B cell (primary cell): ENCODE measurements at regions not wholly inside any gene's neighbourhood (a gene's known extent, or its start where the extent isn't known, plus 50 kb on each side); places are given as distances from the start of the nearest gene placed in this dataset.

Experiments
- ATAC-seq: fragments of 200-7000 bp; cut with Tn5 transposase; one replicate; pipeline ENCODE4 v1.10.0; 2021; ENCODE audit warnings: low read depth, mild to moderate bottlenecking, moderate number of reproducible peaks, moderate library complexity
- CTCF ChIA-PET: fragments of 350-600 bp; sonication (Branson Sonifier 250); formaldehyde crosslinking; loops from one replicate; lab custom pipeline; 2021; ENCODE audit warnings: antibody characterized with exemption, inconsistent platforms; lab: Charles Lee
- POLR2A ChIA-PET: fragments of 350-600 bp; sonication (Branson Sonifier 250); formaldehyde crosslinking; loops from one replicate; lab custom pipeline; 2021; ENCODE audit warnings: antibody characterized with exemption; lab: Charles Lee
- DNase-seq: peaks from one replicate; pipeline ENCODE4 v3.0.0; 2013
- H2AFZ ChIP-seq: 2 replicates; pipeline ENCODE4 v1.6.1; 2012; ENCODE audit warnings: mild to moderate bottlenecking, low read depth, low read length; ENCODE audit not compliant: insufficient read depth, poor library complexity, severe bottlenecking
- H3K27ac ChIP-seq, 2 donors: 1 replicate in 1 of 2; 2 replicates in 1 of 2; pipeline ENCODE4 v1.5.1; 2012 to 2013; ENCODE audit warnings: low read length in 2 of 2, mild to moderate bottlenecking in 2 of 2, moderate library complexity in 1 of 2
- H3K27me3 ChIP-seq, 4 experiments: fragments of 200-600 bp in 1 of 4; sonication (generic) in 1 of 4; replicated peaks in 1 of 4; 1 replicate in 2 of 4; 2 replicates in 2 of 4; pipeline versions ENCODE4 v1.6.1 to v1.7.0; 2013 to 2016; ENCODE audit warnings: low read length in 3 of 4, mild to moderate bottlenecking in 2 of 4, mixed read lengths in 1 of 4, moderate library complexity in 1 of 4; ENCODE audit not compliant: insufficient read depth in 4 of 4, control insufficient read depth in 3 of 4; ENCODE audit errors: control extremely low read depth in 1 of 4
- H3K36me3 ChIP-seq, 2 experiments: replicated peaks in 1 of 2; 1 replicate in 1 of 2; 2 replicates in 1 of 2; pipeline versions ENCODE4 v1.6.1 to v1.7.1; 2013; ENCODE audit warnings: low read length in 1 of 2; ENCODE audit not compliant: insufficient read depth in 2 of 2, control insufficient read depth in 1 of 2; ENCODE audit errors: control extremely low read depth in 1 of 2, extremely low read depth in 1 of 2
- H3K4me1 ChIP-seq, 2 donors: fragments of 200-600 bp in 1 of 2; sonication (generic) in 1 of 2; 1 replicate in 1 of 2; 2 replicates in 1 of 2; pipeline versions ENCODE4 v1.5.1 to v1.6.1; 2013 to 2017; ENCODE audit warnings: low read length in 2 of 2; ENCODE audit not compliant: control insufficient read depth in 2 of 2, insufficient read depth in 2 of 2
- H3K4me2 ChIP-seq: replicated peaks from 2 replicates; pipeline ENCODE3; 2012; ENCODE audit warnings: mild to moderate bottlenecking, low read depth, low read length; ENCODE audit not compliant: poor library complexity, severe bottlenecking
- H3K4me3 ChIP-seq, 5 experiments: fragments of 200-600 bp in 1 of 5; sonication (generic) in 1 of 5; 1 replicate in 3 of 5; 2 replicates in 2 of 5; pipeline versions ENCODE4 v1.5.1 to v1.7.0; 2011 to 2016; ENCODE audit warnings: low read length in 4 of 5, mild to moderate bottlenecking in 4 of 5, low read depth in 2 of 5, control low read depth in 1 of 5, moderate library complexity in 1 of 5; ENCODE audit not compliant: insufficient read depth in 1 of 5; ENCODE audit errors: control extremely low read depth in 1 of 5, extremely low read depth in 1 of 5
- H3K79me2 ChIP-seq: fragments of 200-600 bp; sonication (generic); one replicate; pipeline ENCODE4 v1.6.0; 2016; ENCODE audit warnings: low read length; ENCODE audit not compliant: control insufficient read depth, insufficient read depth
- H3K9ac ChIP-seq: fragments of 200-600 bp; sonication (generic); 2 replicates; pipeline ENCODE4 v1.6.1; 2017; ENCODE audit warnings: mild to moderate bottlenecking, low read length, moderate library complexity
- H3K9me3 ChIP-seq, 3 donors: one replicate each; pipeline versions ENCODE4 v1.6.1 to v1.7.1; 2013; ENCODE audit warnings: low read length in 2 of 3; ENCODE audit not compliant: control insufficient read depth in 2 of 3, insufficient read depth in 1 of 3; ENCODE audit errors: control extremely low read depth in 1 of 3
- H4K20me1 ChIP-seq: 2 replicates; pipeline ENCODE4 v1.6.0; 2012; ENCODE audit warnings: mild to moderate bottlenecking, low read length; ENCODE audit not compliant: insufficient read depth, control insufficient read depth, poor library complexity, severe bottlenecking
- H3K27ac Mint-ChIP-seq: one replicate; pipeline ENCODE4 v1.8.0; 2021; ENCODE audit warnings: mixed read lengths
- H3K27me3 Mint-ChIP-seq: one replicate; pipeline ENCODE4 v1.8.0; 2021; ENCODE audit warnings: mixed read lengths
- H3K4me1 Mint-ChIP-seq: one replicate; pipeline ENCODE4 v1.8.0; 2021; ENCODE audit warnings: mixed read lengths
- H3K4me3 Mint-ChIP-seq: one replicate; pipeline ENCODE4 v1.8.0; 2021; ENCODE audit warnings: mixed read lengths
- H3K9me3 Mint-ChIP-seq: one replicate; pipeline ENCODE4 v1.8.0; 2022; ENCODE audit warnings: mixed read lengths; ENCODE audit not compliant: insufficient read depth
- EZH2 ChIP-seq: IDR thresholded peaks from 2 replicates; pipeline ENCODE4 v1.6.1; 2012; ENCODE audit warnings: borderline replicate concordance, low read depth, mild to moderate bottlenecking, moderate library complexity, low read length; ENCODE audit not compliant: insufficient read depth, poor library complexity, severe bottlenecking
- WGBS: methylation state at CpG from one replicate; pipeline ENCODE4 v1.1.5; 2013; ENCODE audit warnings: missing lambda C conversion rate; ENCODE audit not compliant: insufficient coverage; 5-methylcytosine and 5-hydroxymethylcytosine counted together
- intact Hi-C: fragments of 100-400 bp; cut with micrococcal nuclease; formaldehyde crosslinking; loops from one replicate; pipeline ENCODE4 v1.10.0; 2022
- TF ChIP-seq, protein P1 (sequence below): fragments of 200-600 bp; IDR thresholded peaks from one replicate; pipeline ENCODE4 v1.8.0; 2022; ENCODE audit warnings: antibody characterized with exemption, mild to moderate bottlenecking

GRCh38 chr13:69213396-69213795 is 894.2 kb upstream of the ATXN8OS start:
- Histone ChIP-seq H3K27ac (no peak overlapping the region), H4K20me1 (no peaks in the 10 kb centered on the region), H3K9me3 (peaks cover 0 to 3% (median 2%) of the 10 kb centered on the region in 3 donors), H3K9ac (no peak overlapping the region), H3K4me1 (no peaks in the 10 kb centered on the region), H3K79me2 (no peaks in the 10 kb centered on the region), H3K27me3 (no peaks in the 10 kb centered on the region), H3K4me2 (no peak overlapping the region), H3K36me3 (no peaks in the 10 kb centered on the region), H3K4me3 (no peak overlapping the region), H2AFZ (no peak overlapping the region)
- ChIA-PET POLR2A (no interaction called here), CTCF (no interaction called here)
- Mint-ChIP-seq H3K27ac (no peak overlapping the region), H3K4me3 (no peak overlapping the region), H3K4me1 (no peaks in the 10 kb centered on the region), H3K9me3 (no peaks in the 10 kb centered on the region), H3K27me3 (no peaks in the 10 kb centered on the region)
- TF ChIP-seq, protein P1, sequence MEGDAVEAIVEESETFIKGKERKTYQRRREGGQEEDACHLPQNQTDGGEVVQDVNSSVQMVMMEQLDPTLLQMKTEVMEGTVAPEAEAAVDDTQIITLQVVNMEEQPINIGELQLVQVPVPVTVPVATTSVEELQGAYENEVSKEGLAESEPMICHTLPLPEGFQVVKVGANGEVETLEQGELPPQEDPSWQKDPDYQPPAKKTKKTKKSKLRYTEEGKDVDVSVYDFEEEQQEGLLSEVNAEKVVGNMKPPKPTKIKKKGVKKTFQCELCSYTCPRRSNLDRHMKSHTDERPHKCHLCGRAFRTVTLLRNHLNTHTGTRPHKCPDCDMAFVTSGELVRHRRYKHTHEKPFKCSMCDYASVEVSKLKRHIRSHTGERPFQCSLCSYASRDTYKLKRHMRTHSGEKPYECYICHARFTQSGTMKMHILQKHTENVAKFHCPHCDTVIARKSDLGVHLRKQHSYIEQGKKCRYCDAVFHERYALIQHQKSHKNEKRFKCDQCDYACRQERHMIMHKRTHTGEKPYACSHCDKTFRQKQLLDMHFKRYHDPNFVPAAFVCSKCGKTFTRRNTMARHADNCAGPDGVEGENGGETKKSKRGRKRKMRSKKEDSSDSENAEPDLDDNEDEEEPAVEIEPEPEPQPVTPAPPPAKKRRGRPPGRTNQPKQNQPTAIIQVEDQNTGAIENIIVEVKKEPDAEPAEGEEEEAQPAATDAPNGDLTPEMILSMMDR, result no peak
- no peak for TF ChIP-seq EZH2
- DNase-seq (no peak), ATAC-seq (no peak)
- WGBS, result 79% methylated on average over 2 of the region's 4 CpGs
- intact Hi-C loops, result no loop called here

DNA sequence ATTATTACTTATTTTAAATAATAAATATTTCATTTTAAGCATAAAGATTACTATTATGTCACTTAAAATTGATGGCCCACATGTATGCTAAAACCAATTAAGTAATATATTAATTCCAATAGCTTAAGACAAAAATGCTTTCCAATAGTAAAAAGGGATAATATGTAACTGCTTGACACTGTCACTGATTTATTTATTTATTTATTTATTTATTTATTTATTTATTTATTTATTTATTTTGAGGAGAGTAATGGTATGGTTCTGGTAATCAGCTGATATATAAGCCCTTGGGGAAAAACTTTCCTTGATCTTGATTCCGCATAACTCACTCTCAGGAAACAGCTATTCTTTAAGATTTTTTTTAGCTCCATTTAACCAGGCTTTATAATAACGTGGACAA is 903.0 kb upstream of the ATXN8OS start:
- Histone ChIP-seq H4K20me1 (no peaks in the 10 kb centered on the region), H3K4me2 (no peak overlapping the region), H3K79me2 (no peaks in the 10 kb centered on the region), H3K9ac (no peak overlapping the region), H3K4me1 (no peaks in the 10 kb centered on the region), H3K4me3 (no peak overlapping the region), H3K9me3 (no peaks in the 10 kb centered on the region), H3K36me3 (no peaks in the 10 kb centered on the region), H2AFZ (no peak overlapping the region), H3K27ac (no peak overlapping the region), H3K27me3 (no peaks in the 10 kb centered on the region)
- H3K4me3 Mint-ChIP-seq, result no peak overlapping the region
- CTCF ChIA-PET, result no interaction called here
- no CpG with 5 or more reads among the region's 2 CpGs for WGBS
- POLR2A ChIA-PET, result no interaction called here
- no peak for ATAC-seq
- intact Hi-C loops, result no loop called here
- H3K27ac Mint-ChIP-seq, result no peak overlapping the region
- H3K27me3 Mint-ChIP-seq, result no peaks in the 10 kb centered on the region
- DNase-seq, result no peak
- H3K4me1 Mint-ChIP-seq, result no peaks in the 10 kb centered on the region
- peaks cover 2% of the 10 kb centered on the region for H3K9me3 Mint-ChIP-seq
- TF ChIP-seq, protein P1, result no peak
- no peak for TF ChIP-seq EZH2
